ENCODE measurements at regions not wholly inside any gene's neighbourhood (a gene's known extent, or its start where the extent isn't known, plus 50 kb on each side); places are given as distances from the start of the nearest gene placed in this dataset.
"Not testable (repeated sequence)": the region's sequence is repeated elsewhere in the genome, so short reads cannot be mapped to it uniquely, and the experiment has no call there.

DNA sequence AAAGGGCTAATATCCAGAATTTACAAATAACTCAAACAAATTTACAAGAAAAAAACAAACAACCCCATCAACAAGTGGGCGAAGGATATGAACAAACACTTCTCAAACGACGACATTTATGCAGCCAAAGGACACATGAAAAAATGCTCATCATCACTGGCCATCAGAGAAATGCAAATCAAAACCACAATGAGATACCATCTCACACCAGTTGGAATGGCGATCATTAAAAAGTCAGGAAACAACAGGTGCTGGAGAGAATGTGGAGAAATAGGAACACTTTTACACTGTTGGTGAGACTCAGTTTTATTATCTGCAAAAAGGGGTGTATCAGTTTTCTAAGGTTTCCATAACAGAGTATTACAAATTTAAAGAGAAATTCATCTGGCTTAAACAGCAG lies 153.5 kb upstream of the ITGA1 start:
- TF ChIP-seq CTCF (conservative IDR thresholded peaks at IDR 0.05; ENCODE audit: low read length); EZH2phosphoT487 (IDR thresholded peaks at IDR 0.05; ENCODE audit: borderline replicate concordance): not testable (repeated sequence)

Measured in Loucy (cell line).